ENCODE measurements at regions not wholly inside any gene's neighbourhood (a gene's known extent, or its start where the extent isn't known, plus 50 kb on each side); places are given as distances from the start of the nearest gene placed in this dataset.
"Not testable (repeated sequence)": the region's sequence is repeated elsewhere in the genome, so short reads cannot be mapped to it uniquely, and the experiment has no call there.

DNA sequence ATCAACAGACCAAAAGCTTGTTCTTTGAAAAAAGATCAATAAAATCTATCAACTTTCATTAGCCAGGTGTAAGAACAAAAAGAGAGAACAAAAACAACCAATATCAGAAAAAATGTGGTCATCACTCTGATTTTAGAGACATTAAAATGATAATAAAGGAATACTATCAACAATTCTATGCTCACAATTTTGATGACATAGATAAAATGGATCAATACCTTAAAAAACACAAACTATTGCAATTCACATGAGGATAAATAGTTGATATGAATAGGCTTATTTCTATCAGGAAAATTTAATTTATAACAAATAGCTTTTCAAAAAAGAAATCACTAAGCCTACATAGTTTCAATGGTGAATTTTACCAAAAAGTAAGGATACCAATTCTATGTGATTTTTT is 809.4 kb upstream of the EYS start:
- no peak for DNase-seq

DNA sequence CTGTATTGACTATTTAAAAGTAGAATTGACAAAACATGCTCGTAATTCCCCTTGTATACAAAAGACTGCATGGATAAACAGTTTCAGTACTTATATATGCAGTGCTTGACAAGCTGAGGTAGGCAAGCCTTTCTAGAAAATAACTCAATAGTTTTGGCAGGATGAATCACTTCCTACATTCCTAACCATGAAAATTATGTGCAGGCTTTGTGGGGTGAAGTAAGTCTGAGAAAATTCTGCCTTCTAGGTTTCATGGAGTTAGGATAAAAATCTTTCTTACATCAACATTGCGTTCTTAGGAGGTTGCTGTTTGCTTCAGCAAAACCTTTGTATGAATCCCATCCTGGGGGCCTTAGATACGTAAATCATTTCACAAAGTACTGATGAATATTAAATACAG is 801.4 kb upstream of the EYS start:
- DNase-seq, result no peak

- DNase-seq, result no peak
Observed at GRCh38 chr6:66499851-66500250, 792.8 kb upstream of the EYS start.

- peak; percentile 2 for DNase-seq
Observed at GRCh38 chr6:66496659-66497058, 789.6 kb upstream of the EYS start.

GRCh38 chr6:66494643-66495042 is 787.6 kb upstream of the EYS start:
- DNase-seq, result not testable (repeated sequence)

DNA sequence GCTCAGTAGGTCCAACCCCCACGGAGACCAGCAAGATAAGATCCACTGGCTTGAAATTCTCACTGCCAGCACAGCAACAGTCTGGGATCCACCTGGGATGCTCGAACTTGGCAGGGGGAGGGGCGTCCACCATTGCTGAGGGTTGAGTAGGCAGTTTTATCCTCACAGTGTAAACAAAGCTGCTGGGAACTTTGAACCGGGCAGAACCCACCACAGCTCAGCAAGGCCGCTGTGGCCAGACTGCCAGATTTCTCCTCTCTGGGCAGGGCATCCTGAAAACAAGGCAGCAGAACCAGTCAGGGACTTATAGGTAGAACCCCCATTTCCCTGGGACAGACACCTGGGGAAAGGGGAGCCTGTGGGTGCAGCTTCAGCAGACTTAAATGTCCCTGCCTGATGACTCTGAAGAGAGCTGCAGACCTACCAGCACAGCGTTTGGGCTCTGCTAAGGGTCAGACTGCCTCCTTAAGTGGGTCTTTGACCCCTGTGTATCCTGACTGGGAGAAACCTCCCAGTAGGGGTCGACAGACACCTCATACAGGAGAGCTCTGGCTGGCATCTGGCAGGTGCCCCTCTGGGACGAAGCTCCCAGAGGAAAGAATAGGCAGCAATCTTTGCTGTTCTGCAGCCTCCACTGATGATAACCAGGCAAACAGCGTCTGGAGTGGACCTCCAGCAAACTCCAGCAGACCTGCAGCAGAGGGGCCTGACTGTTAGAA is 782.4 kb upstream of the EYS start:
- DNase-seq, result no peak

- DNase-seq, result no peak
Observed at GRCh38 chr6:66481216-66481615, 774.2 kb upstream of the EYS start.

GRCh38 chr6:66478705-66479104 is 771.7 kb upstream of the EYS start:
- no peak for DNase-seq

DNA sequence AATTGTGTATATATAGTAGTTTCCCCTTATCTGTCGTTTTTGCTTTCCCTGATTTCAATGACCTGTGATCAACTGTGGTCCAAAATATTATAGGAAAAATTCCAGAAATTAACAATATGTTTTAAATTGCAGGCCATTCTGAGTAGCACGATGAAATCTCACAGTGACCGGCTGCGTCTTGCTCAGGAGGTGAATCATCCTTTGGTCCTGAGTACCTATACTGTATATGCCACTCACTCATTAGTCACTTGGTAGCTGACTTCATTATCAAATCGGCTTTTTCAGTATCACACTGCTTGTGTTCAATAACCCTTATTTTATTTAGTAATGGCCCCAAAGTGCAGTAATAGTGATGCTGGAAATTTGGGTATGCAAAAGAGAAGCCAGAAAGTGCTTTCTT is 728.3 kb upstream of the EYS start:
- no peak for DNase-seq

DNA sequence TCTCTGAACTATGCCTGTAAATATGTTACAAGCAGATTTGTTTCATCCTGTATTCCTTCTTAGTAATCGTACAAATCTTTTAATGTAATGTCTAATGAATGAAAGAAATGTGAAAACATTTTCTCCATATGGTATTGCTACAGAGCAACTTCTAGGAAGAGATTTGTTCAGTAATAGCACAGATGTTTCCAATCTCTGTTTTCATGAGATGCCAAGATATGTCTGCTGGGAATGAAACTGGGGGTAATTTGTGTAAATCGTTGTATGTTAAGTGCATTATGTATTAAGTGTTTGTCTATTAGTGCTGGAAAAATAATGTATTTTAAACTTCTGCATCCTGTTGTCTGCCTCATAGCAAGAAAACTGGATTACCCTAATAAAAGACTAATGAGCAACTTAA is 722.2 kb upstream of the EYS start:
- DNase-seq, result no peak

- DNase-seq, result no peak
Observed at GRCh38 chr6:66423047-66423446, 716.0 kb upstream of the EYS start.

DNA sequence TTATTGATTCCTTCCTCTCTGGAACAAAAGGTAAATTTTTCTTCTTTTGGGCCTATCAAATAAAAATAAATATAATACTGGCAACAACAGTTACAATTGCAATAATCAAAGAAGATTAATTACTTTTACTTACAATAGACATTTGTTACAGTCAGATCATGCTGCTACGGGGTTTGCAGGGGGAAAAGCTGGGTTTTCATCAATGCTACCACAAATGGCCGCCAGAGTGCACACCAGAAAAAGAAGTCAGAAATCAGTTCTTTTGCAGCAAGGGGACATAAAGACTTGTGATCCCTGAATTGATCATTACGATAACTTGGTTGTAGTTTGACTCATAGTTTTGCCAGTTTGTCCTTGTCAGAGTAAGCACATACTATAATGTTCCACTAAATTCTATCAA is 714.5 kb upstream of the EYS start:
- DNase-seq, result no peak

DNA sequence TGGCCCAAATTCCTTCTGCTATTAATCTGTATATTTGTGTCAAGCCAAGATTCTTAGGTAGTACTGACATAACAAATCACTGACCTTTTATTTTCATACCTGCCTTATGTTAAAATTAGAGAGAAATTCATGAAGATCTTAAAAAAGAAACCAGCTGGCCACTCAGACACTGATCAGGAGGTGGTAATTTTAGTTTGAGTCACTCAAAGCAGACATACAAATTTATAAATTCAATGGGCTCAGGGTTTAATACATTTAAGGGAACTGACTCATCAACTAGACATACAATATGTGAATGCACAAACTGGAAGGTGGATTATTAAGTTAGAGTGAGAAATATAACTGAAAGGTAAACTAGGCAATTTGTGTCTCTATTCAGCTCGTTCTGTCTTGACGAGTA is 711.9 kb upstream of the EYS start:
- no peak for DNase-seq

DNA sequence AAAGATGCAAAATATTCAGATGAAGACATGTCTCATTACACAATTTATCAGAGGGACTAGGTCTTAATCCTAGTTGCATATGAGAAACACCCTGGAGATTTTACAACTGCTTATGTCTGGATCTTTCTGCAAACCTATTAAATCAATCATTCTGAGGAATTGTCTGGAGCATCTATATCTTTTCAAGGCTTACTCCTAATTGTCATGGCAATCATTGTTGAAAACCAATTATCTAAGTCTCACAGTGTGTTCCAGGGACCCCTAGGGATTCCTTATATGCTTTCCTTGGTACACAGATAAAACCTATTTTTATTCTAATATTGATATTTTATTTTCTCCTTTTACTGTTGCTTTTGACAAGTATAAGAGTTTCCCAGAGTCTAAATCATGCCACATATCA is 696.9 kb upstream of the EYS start:
- DNase-seq, result no peak

DNA sequence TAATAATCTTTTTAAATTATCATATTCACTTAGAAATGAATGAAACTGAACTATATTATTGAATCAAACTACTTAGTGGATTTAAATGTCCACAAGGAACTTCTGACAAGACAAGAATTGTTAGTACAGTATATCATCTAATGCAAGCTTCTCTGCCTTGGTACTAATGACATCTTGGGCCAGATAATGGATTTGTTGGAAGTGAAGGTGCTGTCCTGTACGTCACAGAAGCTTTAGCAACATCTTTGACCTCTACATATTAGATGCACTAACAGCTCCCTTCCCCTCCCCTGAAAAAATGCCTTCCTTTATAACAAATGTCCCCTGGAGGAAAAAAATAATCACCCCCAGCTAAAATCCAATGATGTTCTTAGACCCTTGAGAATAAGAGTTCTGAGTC is 695.8 kb upstream of the EYS start:
- no peak for DNase-seq

DNA sequence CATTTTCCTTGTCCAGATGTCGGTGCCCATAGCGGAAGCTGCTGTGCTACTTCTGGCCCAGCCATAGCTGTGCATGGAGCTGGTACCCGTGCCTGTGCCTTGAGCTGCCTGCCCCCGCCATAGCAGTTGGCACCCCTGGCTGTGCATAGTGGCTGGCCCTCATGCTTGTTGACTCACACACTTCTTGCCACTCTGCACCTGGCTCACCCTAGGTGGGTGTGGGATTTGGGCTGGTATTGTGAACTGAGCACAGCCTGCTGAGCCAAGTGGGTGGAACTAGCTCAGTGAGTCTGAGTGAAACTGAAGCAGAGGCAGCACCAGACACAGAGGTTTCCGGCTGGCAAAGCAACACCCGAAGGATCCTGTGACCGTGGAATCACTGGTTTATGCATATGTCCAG is 689.5 kb upstream of the EYS start:
- no peak for DNase-seq

DNA sequence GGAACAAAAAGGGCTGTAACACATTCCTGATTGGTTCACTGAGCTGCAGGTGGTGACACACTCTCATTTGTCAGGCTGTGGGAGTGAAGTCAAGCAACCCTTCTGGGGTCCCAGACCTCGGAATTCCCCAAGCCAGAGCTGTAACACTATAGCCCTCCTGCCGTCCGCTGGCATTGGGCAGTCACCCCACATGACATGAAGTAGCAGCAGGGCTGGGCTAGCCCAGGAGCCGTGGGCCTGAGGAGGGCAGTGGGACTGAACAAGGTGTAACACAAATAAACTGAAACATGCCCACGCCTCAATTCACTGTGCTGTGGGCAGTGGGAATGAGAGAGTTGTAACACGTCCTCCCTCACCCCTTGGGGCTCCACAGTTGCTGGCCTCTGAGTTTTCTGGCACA is 689.1 kb upstream of the EYS start:
- no peak for DNase-seq

GRCh38 chr6:66390393-66390792 is 683.4 kb upstream of the EYS start:
- no peak for DNase-seq

- no peak for DNase-seq
Observed at GRCh38 chr6:66376001-66376400, 669.0 kb upstream of the EYS start.

DNA sequence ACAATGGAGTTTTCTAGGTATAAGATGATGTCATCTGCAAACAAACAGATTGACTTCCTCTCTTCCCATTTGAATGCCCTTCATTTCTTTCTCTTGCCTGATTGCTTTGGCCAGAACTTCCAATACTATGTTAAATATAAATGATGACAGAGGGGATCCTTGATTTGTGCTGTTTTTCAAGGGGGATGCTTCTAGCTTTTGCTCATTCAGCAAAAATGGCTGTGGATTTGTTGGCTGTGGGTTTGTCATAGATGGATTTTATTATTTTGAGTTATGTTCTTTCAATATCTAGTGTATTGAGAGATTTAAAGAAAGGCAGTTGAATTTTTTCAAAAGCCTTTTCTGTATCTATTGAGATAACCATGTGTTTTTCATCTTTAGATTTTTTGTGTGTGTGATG is 662.4 kb upstream of the EYS start:
- no peak for DNase-seq

DNA sequence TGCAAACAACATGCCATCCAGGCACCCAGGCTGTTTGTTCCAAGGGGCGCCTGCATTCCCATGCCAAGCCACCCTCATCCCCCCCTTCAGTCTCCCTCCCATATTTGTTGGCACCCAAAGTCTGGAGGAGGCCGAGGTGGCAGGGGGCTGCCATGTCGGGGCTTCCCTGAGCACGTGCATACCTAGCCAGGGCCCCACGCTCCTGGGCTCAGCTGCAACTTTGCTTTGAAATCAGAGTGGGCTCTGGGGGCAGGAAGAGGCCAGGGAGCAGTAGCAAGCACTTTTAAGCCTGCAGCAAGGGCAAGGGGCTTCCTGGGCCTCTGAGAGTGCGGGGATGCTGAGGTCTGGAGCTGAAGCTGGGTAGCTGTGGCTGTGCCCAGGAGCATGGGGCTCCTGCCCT is 655.9 kb upstream of the EYS start:
- no peak for DNase-seq

DNA sequence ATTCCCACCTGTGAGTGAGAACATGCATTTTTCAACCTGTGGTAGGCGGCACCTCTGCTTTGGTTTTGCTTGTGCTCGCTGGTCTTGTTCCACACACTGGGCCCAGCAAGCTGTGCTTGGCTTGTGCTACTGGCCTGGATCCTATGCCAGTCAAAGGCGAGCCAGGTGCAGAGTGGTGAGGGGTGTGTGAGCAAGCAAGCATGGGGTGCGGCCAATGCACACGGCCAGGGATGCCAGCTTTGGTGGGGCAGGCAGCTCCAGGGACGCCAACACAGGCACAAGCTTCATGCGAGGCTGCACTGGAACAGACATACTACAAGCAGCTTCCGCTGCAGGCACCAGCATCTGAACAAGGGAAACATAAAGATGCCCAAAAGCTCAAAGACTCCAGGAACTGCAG is 654.9 kb upstream of the EYS start:
- DNase-seq, result no peak

DNA sequence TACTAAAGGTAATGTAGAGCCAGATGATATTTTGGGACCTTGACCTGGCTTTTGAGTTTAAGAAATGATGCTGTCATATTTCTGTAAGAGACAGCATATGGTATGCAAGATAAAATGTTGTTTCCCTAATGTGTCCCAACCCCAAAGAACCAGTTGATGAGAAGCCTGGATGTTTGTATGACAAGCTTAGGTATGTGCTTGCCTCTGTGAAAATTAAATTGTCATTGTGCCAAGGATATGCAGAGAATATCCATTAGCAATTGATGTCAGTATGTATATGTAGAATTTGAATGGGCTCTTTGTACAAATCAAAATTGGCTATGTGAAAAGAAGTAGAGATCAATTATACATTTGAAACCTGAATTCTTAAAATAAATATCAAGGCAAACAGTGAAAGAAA is 650.8 kb upstream of the EYS start:
- no peak for DNase-seq

GRCh38 chr6:66355471-66355870 is 648.4 kb upstream of the EYS start:
- no peak for DNase-seq

DNA sequence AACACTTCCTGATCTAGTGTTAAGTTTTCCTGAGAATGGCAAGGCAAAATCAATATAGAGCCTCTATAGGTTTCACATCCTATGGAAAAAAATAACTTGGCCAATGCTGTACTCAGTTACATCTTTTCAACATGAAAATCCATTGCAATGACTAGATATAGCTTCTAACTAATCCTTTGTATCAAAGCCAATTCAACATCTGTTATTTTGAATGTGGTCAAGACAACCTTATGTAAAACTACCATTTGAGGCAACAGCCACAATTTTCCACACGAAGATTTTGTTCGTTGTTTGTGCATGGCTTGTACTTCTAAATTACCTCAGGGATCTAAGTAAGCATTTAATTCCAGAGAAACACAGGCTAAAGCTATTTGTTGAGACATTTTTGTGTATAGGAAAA is 637.8 kb upstream of the EYS start:
- no peak for DNase-seq

- no peak for DNase-seq
Observed at GRCh38 chr6:66340736-66341135, 633.7 kb upstream of the EYS start.

Data from SHP77 treated with DMSO at 0.1 percent for 48 hours (cell line).